Smooth muscle cell (in vitro differentiated cells): ENCODE measurements at regions not wholly inside any gene's neighbourhood (a gene's known extent, or its start where the extent isn't known, plus 50 kb on each side); places are given as distances from the start of the nearest gene placed in this dataset.

Source experiments
- DNase-seq: peaks from one replicate; lab custom pipeline; 2025; ENCODE audit not compliant: unreplicated experiment; lab: John Stamatoyannopoulos, UW
- H2AFZ ChIP-seq: fragments of 200-600 bp; sonication (generic); 2 replicates; pipeline ENCODE4 v1.6.0; 2016; ENCODE audit warnings: antibody characterized with exemption, low read depth, mild to moderate bottlenecking
- H3F3A ChIP-seq: fragments of 200-600 bp; sonication (generic); 2 replicates; pipeline ENCODE4 v1.6.0; 2017; ENCODE audit warnings: antibody characterized with exemption, low read depth
- H3K27ac ChIP-seq: fragments of 200-600 bp; sonication (generic); 2 replicates; pipeline ENCODE4 v1.5.1; 2016; ENCODE audit warnings: low read depth, mild to moderate bottlenecking
- H3K27me3 ChIP-seq: fragments of 200-600 bp; sonication (generic); 2 replicates; pipeline ENCODE4 v1.6.1; 2016; ENCODE audit warnings: low read depth, mild to moderate bottlenecking
- H3K36me3 ChIP-seq: fragments of 200-600 bp; sonication (generic); 2 replicates; pipeline ENCODE4 v1.5.1; 2016; ENCODE audit warnings: low read depth
- H3K4me1 ChIP-seq: fragments of 200-600 bp; sonication (generic); 2 replicates; pipeline ENCODE4 v1.5.1; 2016; ENCODE audit warnings: low read depth
- H3K4me2 ChIP-seq: fragments of 200-600 bp; sonication (generic); 2 replicates; pipeline ENCODE4 v1.6.0; 2016; ENCODE audit warnings: mild to moderate bottlenecking
- H3K4me3 ChIP-seq: fragments of 200-600 bp; sonication (generic); 2 replicates; pipeline ENCODE4 v1.5.1; 2016; ENCODE audit warnings: mild to moderate bottlenecking
- H3K79me2 ChIP-seq: fragments of 200-600 bp; sonication (generic); 2 replicates; pipeline ENCODE4 v1.6.0; 2016; ENCODE audit warnings: low read depth, mild to moderate bottlenecking
- H3K9ac ChIP-seq: fragments of 200-600 bp; sonication (generic); 2 replicates; pipeline ENCODE4 v1.6.0; 2016; ENCODE audit warnings: low read depth
- H3K9me3 ChIP-seq: fragments of 200-600 bp; sonication (generic); replicated peaks from 2 replicates; pipeline ENCODE4 v1.5.1; 2016; ENCODE audit warnings: low read depth
- H4K20me1 ChIP-seq: fragments of 200-600 bp; sonication (generic); 2 replicates; pipeline ENCODE4 v1.6.0; 2016; ENCODE audit warnings: low read depth
- CTCF ChIP-seq: fragments of 200-600 bp; sonication (generic); IDR thresholded peaks from 2 replicates; pipeline ENCODE4 v1.5.1; 2017; ENCODE audit warnings: borderline replicate concordance, mild to moderate bottlenecking, antibody characterized with exemption; ENCODE audit not compliant: insufficient read depth, poor library complexity, severe bottlenecking
- WGBS: methylation state at CpG from one replicate; pipeline ENCODE4 v1.1.7; 2016; ENCODE audit warnings: low lambda C conversion rate; 5-methylcytosine and 5-hydroxymethylcytosine counted together

- Histone ChIP-seq H3K27ac (no peak overlapping the region), H3F3A (no peaks in the 10 kb centered on the region), H3K4me1 (no peaks in the 10 kb centered on the region), H4K20me1 (no peaks in the 10 kb centered on the region), H3K27me3 (no peaks in the 10 kb centered on the region), H3K79me2 (no peaks in the 10 kb centered on the region), H3K9me3 (no peaks in the 10 kb centered on the region), H3K4me3 (no peak overlapping the region), H3K4me2 (no peak overlapping the region), H2AFZ (no peak overlapping the region), H3K36me3 (no peaks in the 10 kb centered on the region), H3K9ac (no peak overlapping the region)
- no peak for DNase-seq
- WGBS, result 85% methylated on average over 19 of the region's 19 CpGs
- TF ChIP-seq CTCF, result no peak
Observed at GRCh38 chr6:170167657-170168159, 123.2 kb downstream of the DLL1 start.

GRCh38 chr6:170166511-170167122 is 124.3 kb downstream of the DLL1 start:
- H3K9ac ChIP-seq, result no peak overlapping the region
- H3K4me2 ChIP-seq, result no peak overlapping the region
- no peak for TF ChIP-seq CTCF
- H3K27me3 ChIP-seq, result no peaks in the 10 kb centered on the region
- no peaks in the 10 kb centered on the region for H3K79me2 ChIP-seq
- no peak overlapping the region for H2AFZ ChIP-seq
- DNase-seq, result no peak
- WGBS, result 93% methylated on average over 31 of the region's 31 CpGs
- no peaks in the 10 kb centered on the region for H4K20me1 ChIP-seq
- H3K4me3 ChIP-seq, result no peak overlapping the region
- H3K36me3 ChIP-seq, result no peaks in the 10 kb centered on the region
- H3K9me3 ChIP-seq, result no peaks in the 10 kb centered on the region
- H3K27ac ChIP-seq, result no peak overlapping the region
- no peaks in the 10 kb centered on the region for H3F3A ChIP-seq
- H3K4me1 ChIP-seq, result no peaks in the 10 kb centered on the region

GRCh38 chr6:170165471-170166117 is 125.3 kb downstream of the DLL1 start:
- Histone ChIP-seq H3K4me3 (no peak overlapping the region), H3K9ac (no peak overlapping the region), H3K79me2 (no peaks in the 10 kb centered on the region), H3K27ac (no peak overlapping the region), H3F3A (no peaks in the 10 kb centered on the region), H3K4me1 (no peaks in the 10 kb centered on the region), H3K9me3 (no peaks in the 10 kb centered on the region), H2AFZ (no peak overlapping the region), H4K20me1 (no peaks in the 10 kb centered on the region), H3K36me3 (no peaks in the 10 kb centered on the region), H3K27me3 (no peaks in the 10 kb centered on the region), H3K4me2 (no peak overlapping the region)
- 83% methylated on average over 22 of the region's 22 CpGs for WGBS
- no peak for TF ChIP-seq CTCF
- no peak for DNase-seq

GRCh38 chr6:170165085-170165470 is 125.8 kb downstream of the DLL1 start:
- DNase-seq, result no peak

More at GRCh38 chr6:170165085-170165470, 125.8 kb downstream of the DLL1 start:
- peak; percentile 8 for TF ChIP-seq CTCF
- no peak overlapping the region for H3K4me2 ChIP-seq
- H3K9me3 ChIP-seq, result no peaks in the 10 kb centered on the region
- WGBS, result 67% methylated on average over 4 of the region's 11 CpGs
- no peaks in the 10 kb centered on the region for H3K79me2 ChIP-seq
- H3K4me3 ChIP-seq, result no peak overlapping the region
- no peaks in the 10 kb centered on the region for H3K4me1 ChIP-seq
- no peaks in the 10 kb centered on the region for H3K27me3 ChIP-seq
- H4K20me1 ChIP-seq, result no peaks in the 10 kb centered on the region
- H3F3A ChIP-seq, result no peaks in the 10 kb centered on the region
- H3K9ac ChIP-seq, result no peak overlapping the region
- no peaks in the 10 kb centered on the region for H3K36me3 ChIP-seq
- no peak overlapping the region for H3K27ac ChIP-seq
- H2AFZ ChIP-seq, result no peak overlapping the region
